Mesenteric fat pad (tissue), 1 donor: ENCODE measurements at regions not wholly inside any gene's neighbourhood (a gene's known extent, or its start where the extent isn't known, plus 50 kb on each side); places are given as distances from the start of the nearest gene placed in this dataset.

Source experiments
- DNase-seq: peaks from one replicate; pipeline ENCODE4 v3.0.0-alpha.2; 2020; ENCODE audit warnings: low spot score
- donor health status: DM: yes; HTN: yes; CAD: no.

GRCh38 chr11:79830446-79830845 is 389.6 kb upstream of the TENM4 start:
- no peak for DNase-seq

DNA sequence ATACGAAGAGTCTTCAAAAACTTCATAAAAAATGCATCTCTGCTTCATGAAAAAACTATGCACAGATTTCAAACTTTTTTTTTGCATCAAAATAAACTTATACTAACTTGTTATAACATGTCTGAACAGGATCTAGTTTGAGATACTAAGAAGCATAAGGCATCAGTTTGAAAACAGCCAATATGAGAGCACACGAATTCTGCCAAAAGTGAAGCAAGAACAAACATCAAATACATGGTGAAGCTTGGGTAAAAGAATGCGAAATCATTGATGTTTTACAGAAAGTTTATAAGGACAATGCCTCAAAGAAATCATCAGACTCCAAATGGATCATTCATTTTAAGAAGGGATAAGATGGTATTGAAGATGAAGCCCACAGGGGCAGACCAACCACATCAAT is 389.1 kb upstream of the TENM4 start:
- no peak for DNase-seq

DNA sequence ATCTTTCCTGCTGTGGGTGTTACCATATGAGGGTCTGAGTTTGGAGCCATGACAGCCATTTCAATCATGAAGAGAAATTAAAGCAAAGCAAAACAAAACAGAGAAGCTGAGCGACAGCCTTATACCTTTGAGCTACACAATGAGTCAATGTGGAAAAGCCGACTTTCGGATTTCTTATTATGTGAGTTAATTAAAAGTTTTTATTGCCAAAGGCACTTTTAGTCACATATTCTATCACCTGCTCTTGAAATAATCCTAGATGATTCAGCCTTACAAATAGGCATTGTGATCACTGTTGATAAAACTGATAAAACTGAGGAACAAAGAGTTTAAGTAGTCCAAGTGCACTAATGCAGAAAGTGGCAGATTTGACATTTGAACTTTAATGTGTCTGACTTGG is 381.9 kb upstream of the TENM4 start:
- DNase-seq: no peak

GRCh38 chr11:79813551-79813950 is 372.7 kb upstream of the TENM4 start:
- no peak for DNase-seq

DNA sequence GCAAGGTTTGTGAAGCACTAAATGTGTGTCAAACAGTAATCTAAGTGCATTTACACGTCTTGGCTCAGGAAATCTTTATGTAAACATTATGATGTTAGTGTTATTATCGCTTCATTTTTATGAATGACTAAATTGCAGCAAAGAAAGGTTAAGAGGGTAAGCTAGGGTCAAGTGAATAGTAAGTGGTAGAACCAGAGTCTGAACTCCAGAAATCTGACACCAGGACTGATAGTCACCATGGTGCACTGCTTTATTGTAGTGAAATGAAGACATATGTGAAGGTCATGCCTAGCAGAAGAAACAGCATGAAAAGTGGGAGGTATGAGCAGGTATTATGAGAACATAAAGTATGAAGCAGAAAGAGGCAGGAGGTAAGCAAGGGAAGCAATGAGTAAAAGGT is 368.7 kb upstream of the TENM4 start:
- no peak for DNase-seq

GRCh38 chr11:79807506-79807905 is 366.7 kb upstream of the TENM4 start:
- DNase-seq: no peak

DNA sequence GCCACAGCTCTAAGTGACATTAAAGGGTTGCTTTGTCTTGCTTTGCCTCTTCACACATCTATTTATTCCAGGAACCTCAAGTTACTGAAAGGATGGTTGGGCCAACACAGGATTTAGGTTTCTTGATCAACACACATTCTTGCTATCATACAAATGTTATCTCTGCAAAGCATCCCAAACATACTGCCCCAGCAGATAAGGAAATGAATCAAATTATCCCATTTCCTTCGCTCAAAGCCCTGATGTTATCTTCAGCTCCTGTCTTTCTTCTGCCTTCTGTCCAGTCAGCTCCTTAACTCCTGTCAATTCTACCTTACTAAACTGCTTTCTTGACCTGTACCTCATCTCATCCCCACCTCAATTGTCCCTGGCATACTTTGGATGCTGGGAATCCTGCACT is 355.9 kb upstream of the TENM4 start:
- DNase-seq: no peak

- no peak for DNase-seq
Observed at GRCh38 chr11:79794484-79795393, 353.9 kb upstream of the TENM4 start.

DNA sequence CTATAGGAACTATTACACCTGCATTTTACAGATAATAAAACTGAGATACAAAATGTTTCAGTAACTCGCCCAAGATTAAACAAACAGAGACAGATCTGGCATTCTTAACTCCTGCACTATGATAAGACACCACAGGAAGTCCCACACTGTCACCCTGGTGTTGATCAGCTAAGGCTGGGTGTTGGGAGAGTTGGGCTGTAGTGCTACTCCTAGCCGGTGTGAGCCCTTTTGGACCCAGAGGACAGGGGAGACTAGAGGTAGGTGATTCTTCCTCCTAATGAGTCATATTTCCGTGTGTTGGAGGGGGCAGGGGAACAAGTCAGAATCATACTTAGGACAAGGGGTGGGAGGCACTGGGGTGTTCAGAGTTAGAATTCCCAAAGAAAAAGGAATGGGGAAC is 353.2 kb upstream of the TENM4 start:
- no peak for DNase-seq

DNA sequence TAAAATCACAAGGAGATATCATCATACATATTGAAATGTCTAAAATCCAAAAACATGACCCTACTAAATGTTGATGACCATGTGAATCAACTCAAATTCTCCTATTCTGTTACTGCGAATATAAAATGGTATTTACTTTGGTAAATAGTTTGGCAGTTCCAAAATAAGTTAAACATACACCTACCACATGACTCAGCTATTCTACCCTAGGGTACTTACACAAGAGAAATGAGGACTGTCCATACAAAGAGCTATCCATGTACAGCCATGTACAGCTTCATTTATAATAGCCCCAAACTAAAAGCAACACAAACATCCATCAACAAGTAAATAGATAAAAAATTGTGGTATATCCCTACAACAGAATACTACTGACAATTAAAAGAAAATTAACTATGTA is 346.1 kb upstream of the TENM4 start:
- no peak for DNase-seq

DNA sequence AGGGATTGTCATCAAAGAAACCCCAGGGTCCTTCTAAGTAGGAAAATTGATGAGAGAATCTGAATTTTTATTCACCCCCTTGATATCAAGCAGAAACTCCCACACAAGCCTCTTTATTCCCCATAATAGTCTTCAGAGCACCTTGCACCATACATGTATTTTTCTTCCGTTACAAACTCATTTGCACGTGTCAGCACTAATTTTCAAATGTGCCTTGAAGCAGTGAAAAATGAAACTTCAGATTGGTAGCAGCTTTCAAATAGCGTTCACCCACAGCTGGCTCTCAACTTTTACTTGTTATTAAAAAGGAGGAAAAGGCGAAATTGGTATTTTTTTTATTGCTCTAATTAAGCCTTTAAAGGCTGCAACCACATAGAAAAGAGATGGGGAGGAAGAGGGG is 343.0 kb upstream of the TENM4 start:
- no peak for DNase-seq

DNA sequence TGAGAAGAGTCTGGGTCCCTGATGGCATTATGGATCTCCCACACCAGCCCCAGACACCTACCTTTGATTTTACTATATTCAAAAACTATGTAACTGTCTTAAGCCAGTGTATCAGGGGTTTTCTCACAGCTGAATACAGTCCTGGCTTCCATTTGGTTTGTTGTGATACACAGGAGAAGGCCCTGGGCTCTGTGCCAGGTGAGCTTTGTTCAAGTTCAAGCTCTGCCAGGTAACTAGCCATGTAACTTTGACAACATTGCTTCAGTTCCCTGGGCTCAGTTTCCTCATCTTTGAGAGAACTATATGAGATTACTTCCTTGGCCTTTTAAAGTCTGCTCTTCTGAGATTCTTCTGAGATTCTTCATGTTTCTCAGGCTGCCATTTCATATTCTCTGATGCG is 327.5 kb upstream of the TENM4 start:
- DNase-seq: no peak

DNA sequence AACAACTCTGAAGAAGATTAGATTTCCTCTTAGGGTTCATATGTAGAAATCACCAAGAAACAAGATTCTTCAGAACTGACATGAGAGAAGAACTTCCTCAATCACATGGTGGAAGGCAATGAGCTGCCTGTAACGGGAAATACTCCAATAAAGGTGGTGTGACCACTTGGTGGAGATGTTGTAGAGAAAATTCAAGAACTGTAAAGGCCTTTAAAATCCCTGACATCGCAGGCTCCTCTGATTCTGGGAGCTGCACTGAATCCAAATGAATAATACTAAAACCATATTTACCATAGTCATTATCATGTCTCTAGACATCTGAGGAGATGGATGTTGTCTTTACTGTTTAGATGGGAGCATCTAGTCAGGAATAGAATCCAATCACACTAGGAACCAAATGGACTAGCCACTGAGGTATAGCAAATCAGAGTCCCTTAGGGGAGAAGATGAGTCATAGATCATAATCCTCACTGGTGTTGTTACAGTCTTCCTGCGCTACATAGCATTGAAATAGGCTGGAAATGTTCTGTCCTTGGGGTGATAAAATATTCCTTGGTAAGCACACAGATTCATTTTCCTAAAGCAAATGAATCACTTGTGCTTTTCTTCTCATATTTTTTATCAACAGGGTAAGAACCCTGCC is 321.6 kb upstream of the TENM4 start:
- DNase-seq: no peak

DNA sequence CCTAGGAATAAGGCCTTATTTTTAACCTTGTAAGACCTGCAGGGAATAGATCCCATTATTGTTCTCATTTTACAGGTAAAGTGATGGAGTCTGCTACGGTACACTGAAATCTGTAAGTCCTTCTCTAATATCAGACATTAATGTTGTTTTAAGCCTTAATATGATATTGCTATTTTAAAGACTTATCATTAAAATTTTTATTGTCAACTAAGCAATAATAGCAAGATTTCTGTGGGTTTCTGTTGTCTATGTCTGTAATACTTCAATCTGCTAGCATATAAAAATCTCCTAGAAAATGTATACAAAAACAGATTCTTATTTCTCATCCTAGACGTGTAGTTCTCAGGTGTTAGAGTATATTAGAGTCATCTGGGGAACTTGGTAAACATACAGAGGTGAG is 317.5 kb upstream of the TENM4 start:
- DNase-seq: no peak

DNA sequence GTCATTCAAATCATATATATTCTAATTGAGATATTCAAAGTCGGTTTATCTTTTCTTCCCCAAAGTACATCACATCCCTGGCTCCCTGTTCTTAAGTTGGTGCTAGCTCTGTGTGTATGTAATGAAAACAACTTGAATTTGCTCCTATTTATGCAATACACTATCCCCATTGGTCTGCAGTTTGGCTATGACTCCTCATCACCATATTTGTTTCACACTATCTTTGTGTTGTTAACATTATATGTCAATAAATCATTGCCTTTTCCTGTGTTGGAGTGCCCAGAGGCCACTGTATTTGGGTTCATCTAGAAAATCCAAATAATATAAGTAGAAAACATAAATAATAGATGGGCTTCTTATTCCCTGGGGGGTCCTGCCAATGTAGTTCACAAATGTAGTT is 306.6 kb upstream of the TENM4 start:
- DNase-seq: no peak

DNA sequence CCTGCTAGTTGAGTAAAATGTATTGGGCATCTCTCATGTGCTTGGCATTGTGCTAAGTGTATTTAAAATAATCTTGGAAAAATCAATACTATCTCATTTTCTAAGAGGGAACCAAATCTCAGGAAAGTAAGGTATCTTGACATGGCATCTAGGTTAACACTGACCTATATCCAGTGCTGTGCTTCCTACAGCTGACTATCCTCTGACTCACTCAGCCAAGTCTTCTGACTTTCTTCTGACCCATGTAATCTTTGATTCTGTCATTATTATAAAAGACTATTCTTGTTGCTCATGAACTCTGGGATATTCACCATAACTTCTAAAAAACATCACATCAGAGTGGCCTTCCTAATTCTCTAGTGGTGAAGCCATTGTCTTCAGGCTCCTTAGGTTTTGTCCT is 304.1 kb upstream of the TENM4 start:
- no peak for DNase-seq

- no peak for DNase-seq
Observed at GRCh38 chr11:79742176-79742575, 301.3 kb upstream of the TENM4 start.

DNA sequence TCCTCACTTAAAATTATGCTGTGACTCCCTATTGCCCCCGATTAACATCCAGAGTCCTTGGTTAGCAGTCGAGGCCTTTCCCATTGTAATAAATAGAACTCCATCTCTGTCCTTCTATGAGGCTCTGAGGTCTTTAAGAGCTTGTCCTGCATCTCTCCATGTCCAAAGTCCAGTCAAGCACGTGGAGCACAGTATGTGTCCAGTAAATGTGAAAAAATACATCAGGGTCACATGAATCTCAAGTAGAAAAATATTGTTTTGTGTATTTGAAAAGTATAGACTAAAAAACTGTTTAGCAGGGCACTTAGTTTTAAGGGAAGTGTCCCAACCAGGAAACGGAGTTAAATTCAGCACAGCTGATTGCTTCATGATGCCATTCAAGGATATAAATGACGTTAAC is 298.8 kb upstream of the TENM4 start:
- no peak for DNase-seq

DNA sequence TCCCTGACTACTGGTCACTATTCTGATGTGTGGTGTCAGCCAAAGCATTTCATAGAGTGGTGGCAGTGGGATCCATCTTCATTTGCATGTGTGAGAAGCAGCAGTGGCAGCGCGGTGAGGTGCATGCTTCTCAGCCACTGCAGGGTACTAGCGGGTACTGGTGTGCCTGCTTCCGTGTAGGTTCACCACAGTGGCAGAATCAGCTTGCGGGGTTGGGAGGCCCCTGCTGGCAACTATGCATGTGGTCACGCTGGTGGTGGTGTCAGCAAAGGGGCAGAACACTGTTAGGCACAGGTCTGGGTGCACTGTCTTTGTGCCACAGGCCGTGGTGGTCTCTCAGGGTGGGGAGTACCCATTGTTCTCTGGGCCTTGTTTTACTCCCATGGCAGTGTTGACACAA is 286.4 kb upstream of the TENM4 start:
- no peak for DNase-seq

DNA sequence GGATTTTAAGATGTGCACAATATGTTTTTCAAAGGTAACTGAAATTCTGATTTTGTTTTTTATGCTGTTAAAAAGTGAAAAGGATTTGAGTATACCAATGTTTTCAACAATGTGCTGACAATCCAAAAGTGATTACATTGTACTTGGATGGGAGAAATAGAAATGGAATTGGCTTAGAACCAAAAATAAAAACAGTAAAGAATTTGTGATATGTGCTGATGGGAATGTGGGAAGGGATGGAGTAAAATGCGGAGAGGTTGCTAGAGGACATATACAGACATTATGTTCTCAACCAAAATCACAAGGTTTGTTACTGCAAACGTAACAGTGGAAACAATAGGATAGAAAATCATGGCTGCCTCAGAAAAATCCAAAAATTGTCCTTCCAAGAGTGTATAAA is 279.3 kb upstream of the TENM4 start:
- no peak for DNase-seq

- no peak for DNase-seq
Observed at GRCh38 chr11:79708319-79708932, 267.6 kb upstream of the TENM4 start.

DNA sequence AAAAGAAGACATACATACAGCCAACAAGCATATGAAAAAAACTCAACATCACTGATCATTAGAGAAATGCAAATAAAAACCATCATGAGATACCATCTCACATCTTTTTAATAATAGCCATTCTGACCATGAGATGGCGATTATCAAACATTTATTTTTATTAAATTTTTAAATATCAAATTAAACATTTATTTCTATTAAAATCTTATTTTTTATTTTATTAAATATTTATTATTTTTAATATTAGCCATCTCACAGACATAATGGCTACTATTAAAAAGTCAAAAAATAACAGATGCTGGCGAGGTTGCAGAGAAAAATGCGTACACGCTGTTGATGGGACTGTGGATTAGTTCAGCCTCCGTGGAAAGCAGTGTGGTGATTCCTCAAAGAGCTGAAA is 264.8 kb upstream of the TENM4 start:
- DNase-seq: no peak

DNA sequence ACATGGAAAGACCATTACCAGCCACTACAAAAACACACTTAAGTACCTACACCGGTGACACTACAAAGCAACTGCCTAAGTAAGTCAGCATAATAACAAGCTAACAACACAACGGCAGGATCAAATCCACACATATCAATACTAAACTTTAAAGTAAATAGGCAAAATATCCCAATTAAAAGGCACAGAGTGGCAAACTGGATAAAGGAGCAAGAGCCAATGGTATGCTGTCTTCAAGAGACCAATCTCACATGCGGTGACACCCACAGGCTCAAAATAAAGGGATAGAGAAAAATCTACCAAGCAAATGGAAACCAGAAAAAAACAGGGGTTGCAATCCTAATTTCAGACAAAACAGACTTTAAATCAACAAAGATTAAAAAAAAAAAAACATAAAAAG is 261.5 kb upstream of the TENM4 start:
- DNase-seq: no peak
